GM06990 (cell line): ENCODE measurements at regions not wholly inside any gene's neighbourhood (a gene's known extent, or its start where the extent isn't known, plus 50 kb on each side); places are given as distances from the start of the nearest gene placed in this dataset.

Experiments
- DNase-seq: peaks from one replicate; pipeline ENCODE4 v3.0.0-alpha.2; 2011; ENCODE audit not compliant: insufficient read length; ENCODE audit errors: extremely low read depth
- H3K27me3 ChIP-seq: replicated peaks from 2 replicates; pipeline ENCODE4 v1.6.0; 2011; ENCODE audit warnings: low read length; ENCODE audit not compliant: control insufficient read depth, insufficient read depth
- H3K36me3 ChIP-seq: 2 replicates; pipeline ENCODE4 v1.5.1; 2011; ENCODE audit warnings: low read length; ENCODE audit not compliant: control insufficient read depth, insufficient read depth
- H3K4me3 ChIP-seq: replicated peaks from 2 replicates; pipeline ENCODE4 v1.5.1; 2011; ENCODE audit warnings: low read depth, mild to moderate bottlenecking, control low read depth, low read length
- CTCF ChIP-seq: IDR thresholded peaks from 2 replicates; pipeline ENCODE4 v1.5.1; 2011; ENCODE audit warnings: low read length, control low read depth, mild to moderate bottlenecking, inconsistent platforms; ENCODE audit not compliant: insufficient read depth, poor library complexity, severe bottlenecking

GRCh38 chr13:110062777-110063442, 244.0 kb downstream of the COL4A1 start:
- TF ChIP-seq CTCF = no peak
- H3K4me3 ChIP-seq = no peak overlapping the region
- DNase-seq = no peak
- no peaks in the 10 kb centered on the region for H3K27me3 ChIP-seq
- no peaks in the 10 kb centered on the region for H3K36me3 ChIP-seq

GRCh38 chr13:110062077-110062776, 244.7 kb downstream of the COL4A1 start:
- no peak for TF ChIP-seq CTCF
- Histone ChIP-seq H3K4me3 (no peak overlapping the region), H3K27me3 (no peaks in the 10 kb centered on the region), H3K36me3 (no peaks in the 10 kb centered on the region)
- DNase-seq = no peak

- DNase-seq = no peak
- Histone ChIP-seq H3K4me3 (no peak overlapping the region), H3K27me3 (no peaks in the 10 kb centered on the region), H3K36me3 (no peaks in the 10 kb centered on the region)
- no peak for TF ChIP-seq CTCF
Measured at GRCh38 chr13:110061270-110061669, 245.7 kb downstream of the COL4A1 start.

GRCh38 chr13:110057052-110057451, 249.9 kb downstream of the COL4A1 start:
- H3K27me3 ChIP-seq = no peaks in the 10 kb centered on the region
- H3K4me3 ChIP-seq = no peak overlapping the region
- no peaks in the 10 kb centered on the region for H3K36me3 ChIP-seq
- no peak for TF ChIP-seq CTCF
- DNase-seq = no peak

- Histone ChIP-seq H3K4me3 (no peak overlapping the region), H3K27me3 (no peaks in the 10 kb centered on the region), H3K36me3 (no peaks in the 10 kb centered on the region)
- DNase-seq = no peak
- no peak for TF ChIP-seq CTCF
Measured at GRCh38 chr13:110056640-110057039, 250.3 kb downstream of the COL4A1 start.
